ENCODE measurements at regions not wholly inside any gene's neighbourhood (a gene's known extent, or its start where the extent isn't known, plus 50 kb on each side); places are given as distances from the start of the nearest gene placed in this dataset.

DNA sequence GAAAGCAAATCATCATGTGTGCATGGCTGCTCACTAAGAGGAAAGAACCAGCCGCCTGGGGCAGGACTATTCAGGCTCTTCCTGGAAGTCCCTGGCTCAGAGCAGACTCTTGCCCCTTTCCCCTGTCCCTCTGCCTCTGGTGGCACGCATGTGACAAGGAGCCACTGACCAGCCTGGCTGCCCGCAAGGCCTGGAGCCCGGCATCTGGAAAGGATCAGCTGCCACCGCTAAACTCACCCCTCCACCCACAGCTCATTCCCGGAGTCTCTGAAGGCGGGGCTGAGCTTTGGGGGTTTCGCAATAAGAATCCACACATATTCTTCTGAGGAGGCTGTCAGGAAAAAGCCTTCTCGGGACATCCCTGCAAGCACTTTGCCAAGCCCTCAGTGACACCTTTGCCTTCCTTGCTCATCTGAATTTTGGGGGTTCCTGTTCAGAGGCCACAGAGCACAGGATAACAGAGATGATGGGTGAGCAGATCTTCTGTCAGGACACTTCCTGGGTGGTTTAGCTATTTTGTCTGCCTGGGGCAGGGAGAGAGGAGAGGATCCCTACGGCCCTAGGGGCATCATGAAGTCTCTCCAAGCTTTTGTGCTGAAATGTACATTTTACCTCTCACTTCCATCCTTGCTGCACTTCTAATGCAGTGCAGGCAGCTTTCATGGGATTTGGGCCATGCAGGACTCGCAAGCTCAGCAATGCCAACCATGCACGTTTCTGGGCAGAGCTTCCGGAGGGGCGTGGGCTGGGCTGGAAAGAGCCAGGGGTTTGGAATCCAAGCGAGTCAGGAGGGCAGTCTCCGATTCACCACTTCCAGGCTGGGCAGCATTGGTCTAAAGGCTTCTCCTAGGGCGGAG, 124.8 kb upstream of the MAP1LC3B2 start:
- Histone ChIP-seq H3K9me3 (ENCODE audit: control insufficient read depth, low read length) (no peaks in the 10 kb centered on the region), H3K36me3 (ENCODE audit: control insufficient read depth in 1 of 2, insufficient read depth in 2 of 2, low read length in 1 of 2) (no peaks in the 10 kb centered on the region), H3K27ac (ENCODE audit: low read depth in 1 of 2, low read length in 2 of 2) (peak overlapping the region in 1 of 2 donors; percentile 97), H3K4me3 (ENCODE audit: low read length in 2 of 2) (no peak overlapping the region), H3K4me1 (ENCODE audit: control insufficient read depth in 1 of 2, insufficient read depth in 2 of 2, low read length in 2 of 2) (no peaks in the 10 kb centered on the region), H3K27me3 (ENCODE audit: control insufficient read depth in 1 of 2, insufficient read depth in 2 of 2, low read length in 1 of 2) (no peaks in the 10 kb centered on the region)
- intact Hi-C loops (cut with DNase I) = loop anchor here (2.0 to 5.0 kb wide), 5 partner anchors 47 to 157 kb away; partner anchors contain the start of gene MED13L (in 1 of the 2)
- ATAC-seq (ENCODE audit: low FRiP score) = peak; percentile 96
- 2 to 4% methylated on average over 17 of the region's 17 CpGs for WGBS, 2 donors
- peak; percentile 94 to 95 for DNase-seq

GRCh38 chr12:116435984-116436383, 123.2 kb upstream of the MAP1LC3B2 start:
- no peak for DNase-seq
- H3K4me3 ChIP-seq (ENCODE audit: low read length in 2 of 2) = no peak overlapping the region
- ATAC-seq (ENCODE audit: low FRiP score) = no peak
- no peaks in the 10 kb centered on the region for H3K4me1 ChIP-seq (ENCODE audit: control insufficient read depth in 1 of 2, insufficient read depth in 2 of 2, low read length in 2 of 2)
- intact Hi-C loops (cut with DNase I) = loop anchor here in 1 of 2 donors (2.0 kb wide), 1 partner anchor 89 kb away; no protein-coding TSS in a partner anchor
- no peaks in the 10 kb centered on the region for H3K9me3 ChIP-seq (ENCODE audit: control insufficient read depth, low read length)
- no peak overlapping the region for H3K27ac ChIP-seq (ENCODE audit: low read depth in 1 of 2, low read length in 2 of 2)
- no peaks in the 10 kb centered on the region for H3K27me3 ChIP-seq (ENCODE audit: control insufficient read depth in 1 of 2, insufficient read depth in 2 of 2, low read length in 1 of 2)
- H3K36me3 ChIP-seq (ENCODE audit: control insufficient read depth in 1 of 2, insufficient read depth in 2 of 2, low read length in 1 of 2) = no peaks in the 10 kb centered on the region
- 83 to 94% methylated on average over 3 of the region's 3 CpGs for WGBS, 2 donors

GRCh38 chr12:116436561-116437249, 122.5 kb upstream of the MAP1LC3B2 start:
- Histone ChIP-seq H3K4me3 (ENCODE audit: low read length in 2 of 2) (no peak overlapping the region), H3K9me3 (ENCODE audit: control insufficient read depth, low read length) (no peaks in the 10 kb centered on the region), H3K27ac (ENCODE audit: low read depth in 1 of 2, low read length in 2 of 2) (no peak overlapping the region), H3K36me3 (ENCODE audit: control insufficient read depth in 1 of 2, insufficient read depth in 2 of 2, low read length in 1 of 2) (no peaks in the 10 kb centered on the region), H3K4me1 (ENCODE audit: control insufficient read depth in 1 of 2, insufficient read depth in 2 of 2, low read length in 2 of 2) (no peaks in the 10 kb centered on the region), H3K27me3 (ENCODE audit: control insufficient read depth in 1 of 2, insufficient read depth in 2 of 2, low read length in 1 of 2) (no peaks in the 10 kb centered on the region)
- intact Hi-C loops (cut with DNase I) = no loop called here
- ATAC-seq (ENCODE audit: low FRiP score) (no peak), DNase-seq (no peak)
- 23 to 33% methylated on average over 14 of the region's 14 CpGs for WGBS, 2 donors

- H3K4me3 ChIP-seq (ENCODE audit: low read length in 2 of 2) = no peak overlapping the region
- 65 to 67% methylated on average over 4 of the region's 4 CpGs for WGBS, 2 donors
- no peaks in the 10 kb centered on the region for H3K27me3 ChIP-seq (ENCODE audit: control insufficient read depth in 1 of 2, insufficient read depth in 2 of 2, low read length in 1 of 2)
- intact Hi-C loops (cut with DNase I) = no loop called here
- peak in 1 of 2 donors; percentile 66 for DNase-seq
- no peaks in the 10 kb centered on the region for H3K9me3 ChIP-seq (ENCODE audit: control insufficient read depth, low read length)
- H3K27ac ChIP-seq (ENCODE audit: low read depth in 1 of 2, low read length in 2 of 2) = no peak overlapping the region
- H3K4me1 ChIP-seq (ENCODE audit: control insufficient read depth in 1 of 2, insufficient read depth in 2 of 2, low read length in 2 of 2) = no peaks in the 10 kb centered on the region
- ATAC-seq (ENCODE audit: low FRiP score) = no peak
- H3K36me3 ChIP-seq (ENCODE audit: control insufficient read depth in 1 of 2, insufficient read depth in 2 of 2, low read length in 1 of 2) = no peaks in the 10 kb centered on the region
These were observed 117.9 kb upstream of the MAP1LC3B2 start for GRCh38 chr12:116441292-116441691.

- 98 to 100% methylated on average over 3 of the region's 3 CpGs for WGBS, 2 donors
- ATAC-seq (ENCODE audit: low FRiP score) = no peak
- Histone ChIP-seq H3K9me3 (ENCODE audit: control insufficient read depth, low read length) (no peaks in the 10 kb centered on the region), H3K4me3 (ENCODE audit: low read length in 2 of 2) (no peak overlapping the region), H3K27ac (ENCODE audit: low read depth in 1 of 2, low read length in 2 of 2) (no peak overlapping the region), H3K36me3 (ENCODE audit: control insufficient read depth in 1 of 2, insufficient read depth in 2 of 2, low read length in 1 of 2) (no peaks in the 10 kb centered on the region), H3K4me1 (ENCODE audit: control insufficient read depth in 1 of 2, insufficient read depth in 2 of 2, low read length in 2 of 2) (no peaks in the 10 kb centered on the region), H3K27me3 (ENCODE audit: control insufficient read depth in 1 of 2, insufficient read depth in 2 of 2, low read length in 1 of 2) (no peaks in the 10 kb centered on the region)
- intact Hi-C loops (cut with DNase I) = no loop called here
- no peak for DNase-seq
These were observed 116.9 kb upstream of the MAP1LC3B2 start for GRCh38 chr12:116442304-116442703.

- whole genome bisulfite sequencing, 2 donors = 82 to 93% methylated on average over 3 of the region's 3 CpGs
- Histone ChIP-seq H3K27ac (ENCODE audit: low read depth in 1 of 2, low read length in 2 of 2) (no peak overlapping the region), H3K4me1 (ENCODE audit: control insufficient read depth in 1 of 2, insufficient read depth in 2 of 2, low read length in 2 of 2) (no peaks in the 10 kb centered on the region), H3K9me3 (ENCODE audit: control insufficient read depth, low read length) (no peaks in the 10 kb centered on the region), H3K27me3 (ENCODE audit: control insufficient read depth in 1 of 2, insufficient read depth in 2 of 2, low read length in 1 of 2) (no peaks in the 10 kb centered on the region), H3K36me3 (ENCODE audit: control insufficient read depth in 1 of 2, insufficient read depth in 2 of 2, low read length in 1 of 2) (no peaks in the 10 kb centered on the region), H3K4me3 (ENCODE audit: low read length in 2 of 2) (no peak overlapping the region)
- DNase-seq (no peak), ATAC-seq (ENCODE audit: low FRiP score) (no peak)
- intact Hi-C loops (cut with DNase I) = no loop called here
These were observed 116.2 kb upstream of the MAP1LC3B2 start for GRCh38 chr12:116442946-116443345.

DNA sequence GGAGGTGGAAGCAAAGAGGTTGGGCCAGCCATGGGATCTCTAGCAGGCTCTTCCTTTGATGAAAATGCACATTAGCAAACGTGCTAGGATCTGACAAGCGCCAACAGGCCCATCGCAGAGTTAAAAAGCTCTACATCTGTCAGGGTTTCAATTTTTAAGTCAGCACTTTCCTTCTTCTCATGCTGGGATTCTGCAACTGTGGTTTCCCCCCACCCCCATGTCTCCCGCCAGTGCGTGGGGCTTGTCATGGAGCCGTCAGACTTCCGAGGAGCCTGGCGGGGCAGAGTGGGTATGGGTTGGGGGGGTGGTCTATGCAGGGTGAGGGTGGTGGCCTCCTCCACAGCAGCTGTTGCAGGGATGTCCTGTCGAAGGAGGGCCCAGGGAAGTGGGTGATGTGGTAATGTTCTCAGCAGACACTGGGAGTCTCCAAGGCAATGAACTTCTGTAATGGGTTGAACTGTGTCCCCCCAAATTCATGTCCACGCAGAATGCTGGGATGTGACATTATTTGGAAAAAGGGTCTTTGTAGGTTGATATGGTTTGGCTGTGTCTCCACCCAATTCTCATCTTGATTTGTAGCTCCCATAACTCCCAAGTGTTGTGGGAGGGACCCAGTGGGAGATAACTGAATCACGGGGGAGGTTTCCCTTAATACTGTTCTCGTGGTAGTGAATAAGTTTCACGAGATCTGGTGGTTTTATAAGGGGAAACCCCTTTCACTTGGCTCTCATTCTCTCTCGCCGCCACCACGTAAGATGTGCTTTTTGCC, 115.2 kb upstream of the MAP1LC3B2 start:
- no peak overlapping the region for H3K27ac ChIP-seq (ENCODE audit: low read depth in 1 of 2, low read length in 2 of 2)
- 87 to 88% methylated on average over 16 of the region's 16 CpGs for WGBS, 2 donors

DNA sequence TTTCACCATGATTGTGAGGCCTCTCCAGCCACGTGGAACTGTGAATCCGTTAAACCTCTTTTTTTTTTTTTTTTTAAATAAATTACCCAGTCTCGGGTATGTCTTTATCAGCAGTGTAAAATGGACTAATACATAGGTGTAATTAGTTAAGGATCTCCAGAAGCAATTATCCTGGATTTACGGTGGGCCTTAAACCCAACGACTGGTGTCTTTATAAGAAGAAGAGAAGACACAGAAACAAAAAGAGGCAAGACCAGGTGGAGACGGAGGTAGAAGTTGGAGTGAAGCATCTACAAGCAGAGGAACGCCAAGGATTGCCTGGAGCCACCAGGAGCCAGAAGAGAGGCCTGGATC, 114.6 kb upstream of the MAP1LC3B2 start:
- Histone ChIP-seq H3K4me3 (ENCODE audit: low read length in 2 of 2) (no peak overlapping the region), H3K36me3 (ENCODE audit: control insufficient read depth in 1 of 2, insufficient read depth in 2 of 2, low read length in 1 of 2) (no peaks in the 10 kb centered on the region), H3K27me3 (ENCODE audit: control insufficient read depth in 1 of 2, insufficient read depth in 2 of 2, low read length in 1 of 2) (no peaks in the 10 kb centered on the region), H3K4me1 (ENCODE audit: control insufficient read depth in 1 of 2, insufficient read depth in 2 of 2, low read length in 2 of 2) (no peaks in the 10 kb centered on the region), H3K9me3 (ENCODE audit: control insufficient read depth, low read length) (no peaks in the 10 kb centered on the region), H3K27ac (ENCODE audit: low read depth in 1 of 2, low read length in 2 of 2) (no peak overlapping the region)
- WGBS, 2 donors = 92 to 93% methylated on average over 7 of the region's 7 CpGs
- intact Hi-C loops (cut with DNase I) = no loop called here
- DNase-seq = no peak
- no peak for ATAC-seq (ENCODE audit: low FRiP score)

More for the DNA sequence above, 115.2 kb upstream of the MAP1LC3B2 start:
- Histone ChIP-seq H3K9me3 (ENCODE audit: control insufficient read depth, low read length) (no peaks in the 10 kb centered on the region), H3K36me3 (ENCODE audit: control insufficient read depth in 1 of 2, insufficient read depth in 2 of 2, low read length in 1 of 2) (no peaks in the 10 kb centered on the region), H3K27me3 (ENCODE audit: control insufficient read depth in 1 of 2, insufficient read depth in 2 of 2, low read length in 1 of 2) (no peaks in the 10 kb centered on the region), H3K4me3 (ENCODE audit: low read length in 2 of 2) (no peak overlapping the region), H3K4me1 (ENCODE audit: control insufficient read depth in 1 of 2, insufficient read depth in 2 of 2, low read length in 2 of 2) (no peaks in the 10 kb centered on the region)
- intact Hi-C loops (cut with DNase I) = no loop called here
- DNase-seq = no peak
- ATAC-seq (ENCODE audit: low FRiP score) = no peak

Measured in aorta (tissue), 5 donors.